ENCODE measurements at regions not wholly inside any gene's neighbourhood (a gene's known extent, or its start where the extent isn't known, plus 50 kb on each side); places are given as distances from the start of the nearest gene placed in this dataset.

DNA sequence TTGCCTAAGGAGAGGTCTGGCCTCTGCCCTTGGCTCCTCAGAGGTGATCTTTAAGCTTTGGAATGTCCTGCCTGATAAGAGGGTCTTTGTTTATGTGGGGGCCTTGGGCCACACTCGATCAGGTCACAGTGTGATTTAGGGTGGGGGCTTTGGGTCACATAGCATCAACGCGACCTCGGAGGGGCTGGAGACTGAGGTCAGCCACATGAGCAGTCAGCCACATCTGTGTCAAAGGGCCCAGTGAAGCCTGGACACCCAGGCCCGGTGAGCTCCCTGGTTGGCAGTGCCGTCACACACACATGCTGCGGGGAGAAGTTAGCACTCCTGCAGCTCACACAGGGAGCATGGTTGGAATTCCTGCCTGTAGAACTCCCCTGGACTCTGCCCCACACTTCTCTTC lies 345.0 kb downstream of the NPHP4 start:
- DNase-seq (ENCODE audit: low read depth): no peak
- H3K4me3 ChIP-seq (replicated peaks; ENCODE audit: low read depth, low read length): no peak overlapping the region

DNA sequence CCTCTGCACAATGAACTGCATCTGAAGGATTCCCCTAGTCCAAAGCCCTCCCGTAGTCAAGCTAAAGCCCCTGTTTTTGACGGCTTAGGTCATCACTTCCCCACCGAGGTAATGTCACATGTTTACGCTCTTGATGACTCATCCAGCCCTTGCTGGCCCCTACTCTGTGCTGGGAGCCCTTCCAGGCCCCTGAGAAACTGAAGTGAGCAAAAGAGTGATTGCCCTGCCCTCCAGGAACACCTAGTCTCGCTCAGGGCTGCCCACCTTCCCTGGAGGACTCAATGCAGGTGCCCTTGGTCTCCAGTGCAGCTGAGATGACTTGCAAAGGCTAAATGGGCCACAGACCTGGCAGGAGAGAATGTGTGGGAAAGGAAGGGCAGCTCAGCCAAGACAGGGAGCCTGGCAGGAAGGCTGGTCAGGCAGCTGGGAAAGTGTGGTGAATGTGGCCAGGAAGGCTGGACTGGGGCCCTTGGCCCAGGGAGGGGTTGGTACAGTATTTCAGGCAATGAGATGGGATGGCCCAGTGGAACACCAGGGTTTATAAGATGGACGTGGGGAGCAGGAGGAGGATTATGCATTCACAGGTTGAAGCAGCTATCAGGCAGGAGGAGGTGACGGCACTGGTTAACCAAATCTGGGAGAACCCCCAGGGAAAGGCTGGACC lies 345.6 kb downstream of the NPHP4 start:
- no peak overlapping the region for H3K4me3 ChIP-seq (replicated peaks; ENCODE audit: low read depth, low read length)
- DNase-seq (ENCODE audit: low read depth): no peak
- TF ChIP-seq, protein P1, sequence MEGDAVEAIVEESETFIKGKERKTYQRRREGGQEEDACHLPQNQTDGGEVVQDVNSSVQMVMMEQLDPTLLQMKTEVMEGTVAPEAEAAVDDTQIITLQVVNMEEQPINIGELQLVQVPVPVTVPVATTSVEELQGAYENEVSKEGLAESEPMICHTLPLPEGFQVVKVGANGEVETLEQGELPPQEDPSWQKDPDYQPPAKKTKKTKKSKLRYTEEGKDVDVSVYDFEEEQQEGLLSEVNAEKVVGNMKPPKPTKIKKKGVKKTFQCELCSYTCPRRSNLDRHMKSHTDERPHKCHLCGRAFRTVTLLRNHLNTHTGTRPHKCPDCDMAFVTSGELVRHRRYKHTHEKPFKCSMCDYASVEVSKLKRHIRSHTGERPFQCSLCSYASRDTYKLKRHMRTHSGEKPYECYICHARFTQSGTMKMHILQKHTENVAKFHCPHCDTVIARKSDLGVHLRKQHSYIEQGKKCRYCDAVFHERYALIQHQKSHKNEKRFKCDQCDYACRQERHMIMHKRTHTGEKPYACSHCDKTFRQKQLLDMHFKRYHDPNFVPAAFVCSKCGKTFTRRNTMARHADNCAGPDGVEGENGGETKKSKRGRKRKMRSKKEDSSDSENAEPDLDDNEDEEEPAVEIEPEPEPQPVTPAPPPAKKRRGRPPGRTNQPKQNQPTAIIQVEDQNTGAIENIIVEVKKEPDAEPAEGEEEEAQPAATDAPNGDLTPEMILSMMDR (IDR thresholded peaks at IDR 0.05; ENCODE audit: low read length, missing control alignments): no peak

More for the DNA sequence above, 345.0 kb downstream of the NPHP4 start:
- TF ChIP-seq, protein P1 (IDR thresholded peaks at IDR 0.05; ENCODE audit: low read length, missing control alignments): no peak

DNA sequence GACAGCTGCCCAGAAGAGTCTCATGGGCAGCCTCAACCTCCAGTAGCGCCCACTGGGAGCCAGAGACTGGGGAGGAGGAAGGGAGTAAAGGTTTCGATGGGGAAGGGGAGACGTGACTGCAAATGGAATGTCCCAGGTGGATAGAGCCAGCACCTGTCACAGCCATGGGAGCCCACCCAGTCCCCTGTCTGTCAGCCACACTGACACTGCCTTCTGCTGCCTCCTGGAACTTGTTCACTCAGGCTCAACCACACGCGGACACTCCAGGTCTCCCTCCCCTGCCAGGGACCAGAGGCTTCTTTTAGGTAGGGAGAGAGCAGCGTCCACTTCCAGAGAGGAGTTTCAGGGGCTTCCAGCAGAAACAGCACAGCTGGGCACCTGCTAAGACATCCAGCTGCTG lies 346.3 kb downstream of the NPHP4 start:
- TF ChIP-seq, protein P1 (IDR thresholded peaks at IDR 0.05; ENCODE audit: low read length, missing control alignments): no peak
- DNase-seq (ENCODE audit: low read depth): no peak
- no peak overlapping the region for H3K4me3 ChIP-seq (replicated peaks; ENCODE audit: low read depth, low read length)

DNA sequence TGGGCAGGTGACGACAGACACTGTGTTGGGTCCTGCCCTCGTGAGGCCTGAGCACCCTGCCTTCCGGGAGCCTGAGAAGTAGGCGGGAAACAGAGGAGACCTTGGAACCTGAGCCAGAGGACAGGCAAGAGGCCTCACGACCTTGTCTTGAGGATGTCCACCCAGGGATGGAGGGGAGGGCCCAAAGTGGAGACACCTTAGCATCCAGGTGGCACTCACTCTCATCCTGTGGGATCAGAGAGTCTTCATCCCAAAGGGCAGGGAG lies 347.2 kb downstream of the NPHP4 start:
- H3K4me3 ChIP-seq (replicated peaks; ENCODE audit: low read depth, low read length): no peak overlapping the region
- DNase-seq (ENCODE audit: low read depth): no peak
- TF ChIP-seq, protein P1 (IDR thresholded peaks at IDR 0.05; ENCODE audit: low read length, missing control alignments): no peak

DNA sequence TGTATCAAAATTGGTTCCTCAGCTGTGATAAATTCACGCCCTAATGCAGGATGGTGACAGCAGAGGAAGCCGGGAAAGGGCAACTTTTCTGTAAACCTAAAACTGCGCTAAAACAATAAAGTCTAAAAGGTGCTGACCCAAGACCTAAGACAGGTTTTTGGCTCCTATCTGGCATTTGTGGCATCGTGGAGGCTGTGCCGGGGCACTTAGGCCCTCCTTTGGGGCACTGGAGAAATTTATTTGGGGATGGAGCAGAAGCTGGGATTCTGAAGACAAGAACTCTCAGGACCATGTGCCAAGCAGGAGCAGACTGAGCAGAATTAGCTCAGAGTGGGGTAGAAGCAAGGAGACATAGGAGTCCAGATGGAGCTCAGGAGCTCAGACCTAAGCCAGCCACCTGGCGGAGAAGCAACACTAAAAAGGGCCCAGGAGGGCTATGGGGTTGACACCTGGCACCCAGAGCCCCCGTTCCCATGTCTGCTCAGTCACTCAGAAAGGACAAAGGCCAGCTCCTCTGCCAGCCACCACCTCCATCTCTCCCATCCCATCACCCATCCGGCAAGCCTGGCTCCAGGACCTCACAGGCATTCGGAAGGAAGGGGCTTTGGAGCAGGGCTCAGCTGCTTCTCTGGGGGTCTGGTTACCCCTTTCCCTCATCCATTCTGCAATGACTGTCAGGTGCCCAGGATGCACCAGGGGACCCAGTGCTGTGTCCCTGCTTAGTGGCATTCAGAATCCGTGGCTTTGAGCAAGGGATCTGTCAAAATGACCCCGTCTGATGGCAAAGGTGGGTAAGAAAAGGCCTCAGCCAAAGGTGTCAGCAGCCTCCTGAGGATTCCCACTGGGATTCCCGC lies 347.7 kb downstream of the NPHP4 start:
- TF ChIP-seq, protein P1 (IDR thresholded peaks at IDR 0.05; ENCODE audit: low read length, missing control alignments): no peak
- no peak overlapping the region for H3K4me3 ChIP-seq (replicated peaks; ENCODE audit: low read depth, low read length)
- no peak for DNase-seq (ENCODE audit: low read depth)

DNA sequence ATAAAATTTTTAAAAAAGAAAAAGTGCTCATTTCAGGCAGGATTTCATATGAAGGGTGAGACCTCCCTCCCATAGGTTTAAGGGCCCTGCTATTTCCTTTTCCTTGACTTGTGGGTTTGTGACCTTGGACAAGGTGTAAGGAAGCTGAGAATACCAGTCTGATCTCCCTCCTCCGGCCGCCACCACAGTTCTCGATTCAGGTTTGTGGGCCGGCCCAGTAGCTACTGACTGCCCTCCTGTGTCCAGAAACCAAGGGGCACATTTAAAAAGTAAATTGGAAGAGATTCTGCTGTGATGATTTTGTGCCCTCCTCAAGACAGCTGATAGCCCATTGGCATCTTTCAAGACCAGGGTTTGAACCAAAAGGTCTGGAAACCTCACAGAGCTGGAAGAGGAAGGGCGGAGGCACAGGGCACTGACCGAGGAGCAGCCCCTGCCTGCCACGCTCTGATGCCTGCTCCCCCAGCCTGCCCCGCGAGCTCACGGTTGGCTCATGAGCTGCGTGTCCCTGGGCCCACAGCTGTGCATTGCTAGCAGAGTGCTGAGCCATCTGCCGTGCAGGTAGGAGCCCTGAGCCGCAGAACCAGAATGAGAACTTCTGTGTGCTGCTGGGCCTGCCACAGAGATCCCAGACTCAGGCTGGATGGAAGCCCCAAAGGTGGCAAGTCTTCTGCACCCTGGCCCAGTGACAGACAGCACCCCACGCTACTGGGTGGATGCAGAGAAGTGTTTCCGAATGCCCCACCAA lies 348.7 kb downstream of the NPHP4 start:
- DNase-seq (ENCODE audit: low read depth): no peak
- H3K4me3 ChIP-seq (replicated peaks; ENCODE audit: low read depth, low read length): no peak overlapping the region
- TF ChIP-seq, protein P1 (IDR thresholded peaks at IDR 0.05; ENCODE audit: low read length, missing control alignments): no peak

Measured in fibroblast of pulmonary artery (primary cell).